GM12878 (cell line): ENCODE measurements at regions not wholly inside any gene's neighbourhood (a gene's known extent, or its start where the extent isn't known, plus 50 kb on each side); places are given as distances from the start of the nearest gene placed in this dataset.

ENCODE experiments used
- ATAC-seq: fragments of 200-7000 bp; cut with Tn5 transposase; 3 replicates; pipeline ENCODE4 v1.9.1; 2020; ENCODE audit warnings: mild to moderate bottlenecking, moderate library complexity
- BruUV-seq: library from RNA; stranded (reverse); fragments of 400-500 nt; replicated peaks from 2 replicates; lab custom pipeline; 2021; lab: Mats Ljungman, UMichigan
- CTCF ChIA-PET: fragments of 300-600 bp; sonication (Branson Sonifier 250); formaldehyde crosslinking; extraction: SDS; loops from one replicate; lab custom pipeline; 2021; ENCODE audit warnings: inconsistent platforms; lab: Yijun Ruan, JAX
- POLR2A ChIA-PET: fragments of 350-600 bp; formaldehyde crosslinking; extraction: SDS; loops from one replicate; lab custom pipeline; 2021; ENCODE audit warnings: inconsistent platforms; lab: Charles Lee
- RAD21 ChIA-PET: fragments of 300-600 bp; sonication (Branson Sonifier 250); formaldehyde crosslinking; loops from one replicate; lab custom pipeline; 2023; ENCODE audit warnings: antibody characterized with exemption; ENCODE audit not compliant: unreplicated experiment; lab: Charles Lee
- SMC1A ChIA-PET: fragments of 300-600 bp; sonication (Branson Sonifier 250); formaldehyde crosslinking; loops from one replicate; lab custom pipeline; 2023; ENCODE audit not compliant: unreplicated experiment, uncharacterized antibody; lab: Charles Lee
- DNase-seq: peaks from one replicate; pipeline ENCODE4 v3.0.0-alpha.2; 2011; ENCODE audit warnings: low read depth, low spot score
- FAIRE-seq: peaks from 3 replicates; lab custom pipeline; 2011; peaks lifted over from hg19 to GRCh38; lab: Jason Lieb, UNC
- H2AFZ ChIP-seq: 2 replicates; pipeline ENCODE4 v1.6.0; 2011; ENCODE audit warnings: low read depth, low read length, control low read depth; ENCODE audit not compliant: control insufficient read depth
- H3K27ac ChIP-seq: 2 replicates; pipeline ENCODE4 v1.5.1; 2011; ENCODE audit warnings: control low read depth; ENCODE audit not compliant: control insufficient read depth, insufficient read depth
- H3K27me3 ChIP-seq, 2 experiments: replicated peaks in 1 of 2; 2 replicates each; pipeline versions ENCODE4 v1.6.0 to v1.6.1; 2011; ENCODE audit warnings: low read length in 1 of 2; ENCODE audit not compliant: control insufficient read depth in 2 of 2, insufficient read depth in 2 of 2
- H3K36me3 ChIP-seq, 2 experiments: 2 replicates each; pipeline ENCODE4 v1.5.1; 2011; ENCODE audit warnings: low read length in 1 of 2; ENCODE audit not compliant: control insufficient read depth in 2 of 2, insufficient read depth in 2 of 2
- H3K4me1 ChIP-seq: 2 replicates; pipeline ENCODE4 v1.6.1; 2011; ENCODE audit warnings: mild to moderate bottlenecking, low read length, moderate library complexity, mixed read lengths; ENCODE audit not compliant: control insufficient read depth, insufficient read depth
- H3K4me2 ChIP-seq: 2 replicates; pipeline ENCODE4 v1.6.0; 2011; ENCODE audit warnings: control low read depth; ENCODE audit not compliant: control insufficient read depth, insufficient read depth
- H3K4me3 ChIP-seq: fragments of 200-600 bp; sonication (generic); 2 replicates; pipeline ENCODE4 v1.5.1; 2016
- H3K79me2 ChIP-seq: 2 replicates; pipeline ENCODE4 v1.6.0; 2011; ENCODE audit warnings: low read length; ENCODE audit not compliant: control insufficient read depth, insufficient read depth
- H3K9ac ChIP-seq: 2 replicates; pipeline ENCODE4 v1.8.0; 2011; ENCODE audit warnings: low read length, control low read depth, mixed read lengths; ENCODE audit not compliant: control insufficient read depth, insufficient read depth
- H3K9me3 ChIP-seq: replicated peaks from 3 replicates; pipeline ENCODE4 v1.5.1; 2011; ENCODE audit warnings: mild to moderate bottlenecking, low read length; ENCODE audit not compliant: control insufficient read depth, insufficient read depth
- H4K20me1 ChIP-seq: 2 replicates; pipeline ENCODE4 v1.6.0; 2011; ENCODE audit not compliant: control insufficient read depth, insufficient read depth
- CHD2 ChIP-seq: IDR thresholded peaks from 2 replicates; pipeline ENCODE4 v1.6.1; 2011; ENCODE audit warnings: low read depth, low read length, improper control_type of control experiment, borderline replicate concordance
- ELK1 ChIP-seq: IDR thresholded peaks from 2 replicates; pipeline ENCODE4 v1.6.1; 2012; ENCODE audit warnings: low read depth, low read length, improper control_type of control experiment
- IRF4 ChIP-seq: IDR thresholded peaks from 2 replicates; pipeline ENCODE4 v1.6.1; 2011; ENCODE audit warnings: low read depth, low read length
- MYC ChIP-seq: IDR thresholded peaks from 2 replicates; pipeline ENCODE4 v1.6.1; 2011; ENCODE audit warnings: mild to moderate bottlenecking, low read length, moderate library complexity, inconsistent platforms; ENCODE audit not compliant: insufficient read depth, insufficient replicate concordance, insufficient read length, severe bottlenecking
- RUNX3 ChIP-seq: IDR thresholded peaks from 2 replicates; pipeline ENCODE4 v1.6.1; 2012; ENCODE audit warnings: low read length, inconsistent platforms
- whole genome bisulfite sequencing: methylation state at CpG from one replicate; pipeline ENCODE4 v1.1.6; 2016; ENCODE audit warnings: low lambda C conversion rate; ENCODE audit not compliant: insufficient replicate concordance, insufficient coverage; ENCODE audit errors: missing lambda C conversion rate; 5-methylcytosine and 5-hydroxymethylcytosine counted together
- in situ Hi-C: fragments of 300-500 bp; cut with MboI; formaldehyde crosslinking; loops from 9 replicates; pipeline ENCODE4 v1.14.3; 2018; ENCODE audit warnings: mixed read lengths
- intact Hi-C: fragments of 100-400 bp; cut with micrococcal nuclease; formaldehyde crosslinking; loops from one replicate; pipeline ENCODE4 v1.14.2; 2022; ENCODE audit not compliant: unreplicated experiment

DNA sequence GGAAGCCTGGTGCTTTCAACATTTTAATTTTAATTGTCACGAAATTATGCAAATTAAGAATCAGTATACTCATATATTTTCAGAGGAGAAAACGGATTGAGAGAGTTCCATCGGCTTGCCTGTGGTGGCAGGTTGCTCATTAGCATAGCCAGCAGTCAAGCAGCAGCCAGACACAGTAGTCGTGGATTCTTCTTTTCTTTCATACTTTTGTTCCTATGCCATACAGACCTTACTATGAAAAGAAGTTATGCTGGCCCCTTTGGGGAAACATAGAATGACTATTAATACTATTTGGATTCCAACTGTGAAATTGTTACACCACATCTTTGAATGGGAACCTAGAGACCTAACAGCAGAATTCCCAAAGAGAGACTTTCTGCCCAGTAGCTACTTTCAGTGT, 617.7 kb upstream of the CA10 start:
- in situ Hi-C loops (no loop called here), intact Hi-C loops (no loop called here)
- Histone ChIP-seq H3K9me3 (no peaks in the 10 kb centered on the region), H3K4me1 (no peaks in the 10 kb centered on the region), H3K4me3 (no peak overlapping the region), H3K9ac (no peak overlapping the region), H3K79me2 (no peaks in the 10 kb centered on the region), H3K4me2 (no peak overlapping the region), H4K20me1 (no peaks in the 10 kb centered on the region), H3K27me3 (no peaks in the 10 kb centered on the region), H3K36me3 (no peaks in the 10 kb centered on the region), H3K27ac (no peak overlapping the region), H2AFZ (no peak overlapping the region)
- ChIA-PET RAD21 (no interaction called here), SMC1A (no interaction called here), CTCF (no interaction called here), POLR2A (no interaction called here)
- WGBS = 1% methylated on average over 4 of the region's 4 CpGs
- no peak for DNase-seq
- no peak for ATAC-seq
- TF ChIP-seq CHD2 (no peak), IRF4 (no peak), RUNX3 (no peak), ELK1 (no peak)
- no TSS peak for BruUV-seq
- FAIRE-seq = no peak

DNA sequence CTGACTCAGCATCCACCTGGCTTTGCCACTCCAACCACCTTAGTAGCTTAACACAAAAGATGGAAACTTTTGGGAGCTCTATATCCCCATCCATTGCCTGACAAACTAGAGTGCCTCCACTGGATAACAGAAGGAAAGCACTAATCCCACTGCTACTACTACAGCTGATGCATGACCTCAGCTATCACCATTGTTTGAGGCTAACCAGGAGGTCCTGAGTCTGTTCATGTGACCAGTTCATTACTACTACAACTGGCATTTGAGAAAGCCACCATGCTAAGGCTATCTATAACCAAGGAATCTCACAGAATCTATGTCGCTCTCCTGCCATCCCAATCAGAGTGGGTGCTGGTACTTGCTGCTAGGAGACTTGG, 604.3 kb upstream of the CA10 start:
- ChIA-PET CTCF (no interaction called here), POLR2A (no interaction called here), RAD21 (no interaction called here), SMC1A (interaction anchor here (0.6 kb wide), 1 partner anchor 39 kb away, joined by 3 read pairs; no protein-coding TSS in a partner anchor)
- in situ Hi-C loops (no loop called here), intact Hi-C loops (no loop called here)
- Histone ChIP-seq H3K9ac (no peak overlapping the region), H3K27me3 (no peaks in the 10 kb centered on the region), H3K27ac (no peak overlapping the region), H4K20me1 (no peaks in the 10 kb centered on the region), H2AFZ (no peak overlapping the region), H3K4me1 (no peaks in the 10 kb centered on the region), H3K36me3 (no peaks in the 10 kb centered on the region), H3K79me2 (no peaks in the 10 kb centered on the region), H3K4me3 (no peak overlapping the region), H3K9me3 (no peaks in the 10 kb centered on the region), H3K4me2 (no peak overlapping the region)
- WGBS = 0% methylated on average over 1 of the region's 1 CpG
- FAIRE-seq (no peak), ATAC-seq (no peak), DNase-seq (no peak)
- no TSS peak for BruUV-seq
- TF ChIP-seq MYC = no peak
